ENCODE measurements at regions not wholly inside any gene's neighbourhood (a gene's known extent, or its start where the extent isn't known, plus 50 kb on each side); places are given as distances from the start of the nearest gene placed in this dataset.
"Not testable (repeated sequence)": the region's sequence is repeated elsewhere in the genome, so short reads cannot be mapped to it uniquely, and the experiment has no call there.

DNA sequence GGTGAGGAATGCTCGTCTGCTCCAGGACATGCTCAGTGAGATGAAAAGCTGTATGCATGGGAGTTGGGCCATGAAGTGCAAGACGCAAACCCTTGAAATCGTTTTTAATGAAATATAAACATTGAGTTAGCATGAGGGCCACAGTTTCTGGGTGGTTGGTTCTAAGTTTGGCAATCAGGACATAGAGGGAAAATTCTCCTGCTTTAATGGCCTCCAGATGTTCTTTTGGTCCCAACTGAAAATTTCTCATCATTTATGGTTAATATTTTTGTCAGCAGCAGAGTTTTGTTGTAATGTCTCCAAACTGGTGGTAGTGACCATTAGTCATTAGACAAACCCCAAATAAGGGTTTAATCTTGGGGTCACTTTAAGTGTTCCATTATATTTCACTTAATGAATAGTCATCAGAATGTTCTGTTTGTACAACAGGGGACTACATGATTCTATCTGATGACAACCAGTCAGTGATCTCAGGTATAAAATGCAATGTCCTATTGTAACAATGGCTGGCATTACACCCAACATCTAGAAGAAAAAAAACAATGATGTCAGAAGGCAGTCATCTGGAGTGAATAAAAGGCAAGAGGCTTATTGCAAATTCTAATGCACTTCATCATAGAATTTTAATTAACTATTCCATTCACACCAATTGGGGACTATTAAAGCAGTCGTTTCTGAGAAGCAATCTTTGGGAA is 197.4 kb downstream of the JCAD start:
- H3K9ac ChIP-seq (ENCODE audit: insufficient read length): no peak overlapping the region
- no peak for DNase-seq (ENCODE audit: low read depth, low spot score)
- TF ChIP-seq FOXP2 (optimal IDR thresholded peaks at IDR 0.05; ENCODE audit: control extremely low read depth, extremely low read length, insufficient read depth): no peak
- H3K36me3 ChIP-seq (ENCODE audit: insufficient read depth, low read length): no peaks in the 10 kb centered on the region
- no peak overlapping the region for H3K27ac ChIP-seq
- no peaks in the 10 kb centered on the region for H3K9me3 ChIP-seq (ENCODE audit: low read depth, low read length)
- no peak overlapping the region for H3K4me3 ChIP-seq

DNA sequence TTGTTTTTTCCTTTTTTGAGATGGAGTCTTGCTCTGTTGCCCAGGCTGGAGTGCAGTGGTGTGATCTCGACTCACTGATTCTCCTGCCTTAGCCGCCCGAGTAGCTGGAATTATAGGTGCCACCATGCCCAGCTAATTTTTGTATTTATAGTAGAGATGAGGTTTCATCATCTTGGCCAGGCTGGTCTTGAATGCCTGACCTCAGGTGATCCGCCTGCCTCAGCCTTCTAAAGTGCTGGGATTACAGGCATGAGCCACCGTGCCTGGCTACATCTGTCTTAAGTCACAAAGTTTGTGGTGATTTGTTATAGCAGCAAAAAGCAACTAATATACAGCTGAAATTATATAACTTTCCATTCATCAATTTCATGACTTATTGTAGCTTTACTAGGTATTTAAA is 198.2 kb downstream of the JCAD start:
- not testable (repeated sequence) for H3K9me3 ChIP-seq (ENCODE audit: low read depth, low read length); DNase-seq (ENCODE audit: low read depth, low spot score); H3K27ac ChIP-seq

DNA sequence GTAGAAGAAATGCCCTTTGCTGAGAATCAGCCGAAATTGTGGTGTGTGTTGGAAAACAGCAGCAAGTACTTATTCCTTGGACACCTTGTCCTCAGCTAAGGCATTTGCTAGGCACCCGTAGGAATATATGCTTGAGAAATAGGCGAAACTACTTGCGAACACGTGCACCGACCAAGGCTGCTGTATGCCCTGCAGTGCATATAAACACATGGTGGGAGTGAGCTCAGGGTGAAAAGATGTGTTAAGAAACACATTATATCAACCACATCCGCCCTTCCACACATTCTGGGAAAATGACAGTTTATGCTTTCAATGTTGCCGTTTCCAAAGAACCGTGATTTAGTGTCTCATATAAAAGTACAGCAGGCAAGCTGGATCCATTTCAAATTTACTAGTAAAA is 199.2 kb downstream of the JCAD start:
- Histone ChIP-seq H3K4me3 (no peak overlapping the region), H3K27ac (peak overlapping the region; percentile 13; the same call in 1 of the 2 replicates), H3K36me3 (ENCODE audit: insufficient read depth, low read length) (no peaks in the 10 kb centered on the region), H3K9ac (ENCODE audit: insufficient read length) (no peak overlapping the region), H3K9me3 (ENCODE audit: low read depth, low read length) (no peaks in the 10 kb centered on the region)
- TF ChIP-seq FOXP2 (optimal IDR thresholded peaks at IDR 0.05; ENCODE audit: control extremely low read depth, extremely low read length, insufficient read depth): no peak
- no peak for TF ChIP-seq POLR2AphosphoS5 (IDR thresholded peaks at IDR 0.05; ENCODE audit: borderline replicate concordance, low read depth, low read length)
- no peak for TF ChIP-seq EZH2 (IDR thresholded peaks at IDR 0.05)
- no peak for DNase-seq (ENCODE audit: low read depth, low spot score)

More for the DNA sequence above, 198.2 kb downstream of the JCAD start:
- not testable (repeated sequence) for H3K4me3 ChIP-seq; H3K36me3 ChIP-seq (ENCODE audit: insufficient read depth, low read length); H3K9ac ChIP-seq (ENCODE audit: insufficient read length)

DNA sequence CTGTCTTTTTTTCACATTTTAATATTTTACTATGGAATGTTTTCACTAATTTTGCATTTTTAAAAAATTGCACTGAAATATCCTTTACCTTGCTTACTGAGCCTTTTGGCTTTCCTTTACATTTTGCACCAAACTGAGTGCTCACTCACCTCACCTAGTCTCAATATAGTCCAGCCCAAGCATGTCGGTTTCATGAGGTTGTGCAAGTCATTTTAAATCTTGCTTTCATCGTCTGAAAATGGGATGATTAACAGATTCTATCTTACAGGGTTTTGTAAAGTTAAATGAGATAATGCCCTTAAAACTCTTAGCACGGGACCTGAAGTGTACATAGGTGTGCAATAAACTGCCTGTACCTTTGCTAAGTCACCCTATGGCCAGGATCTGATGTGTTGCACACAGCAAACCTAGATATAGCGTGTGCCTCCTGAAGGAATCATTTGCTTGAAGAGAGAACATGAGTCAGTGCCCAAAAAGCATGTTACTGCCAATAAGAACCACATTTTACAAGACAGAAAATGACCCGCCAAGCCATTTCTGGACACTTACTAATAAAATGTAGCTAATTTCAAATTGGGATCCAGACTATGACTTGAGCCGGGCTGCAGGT is 199.8 kb downstream of the JCAD start:
- no peak for DNase-seq (ENCODE audit: low read depth, low spot score)

DNA sequence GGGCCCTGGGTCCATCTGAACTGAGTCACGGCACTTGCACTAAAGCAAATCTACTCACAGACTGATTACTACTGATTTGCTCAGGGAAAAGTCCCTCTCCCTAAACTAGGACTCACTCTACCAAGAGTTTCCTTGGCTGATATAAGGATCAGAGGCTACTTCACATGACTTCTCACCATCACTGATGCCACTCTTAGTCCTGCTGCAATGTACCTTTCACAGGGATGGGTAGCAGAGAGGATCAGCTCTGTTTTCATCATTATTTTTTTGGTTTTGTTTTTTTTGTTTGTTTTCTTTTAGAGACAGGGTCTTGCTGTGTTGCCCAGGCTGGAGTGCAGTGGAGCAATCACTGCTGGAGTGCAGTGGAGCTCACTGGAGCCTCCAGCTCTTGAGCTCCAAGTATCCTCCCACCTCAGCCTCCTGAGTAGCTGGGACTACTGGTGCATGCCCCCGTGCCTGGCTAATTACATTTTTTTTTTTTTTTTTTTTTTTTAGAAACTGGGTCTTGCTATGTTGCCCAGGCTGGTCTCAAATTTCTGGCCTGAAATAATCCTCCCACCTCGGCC is 200.6 kb downstream of the JCAD start:
- H3K9me3 ChIP-seq (ENCODE audit: low read depth, low read length): no peaks in the 10 kb centered on the region
- H3K36me3 ChIP-seq (ENCODE audit: insufficient read depth, low read length): no peaks in the 10 kb centered on the region
- no peak overlapping the region for H3K4me3 ChIP-seq
- H3K27ac ChIP-seq: no peak overlapping the region
- no peak for TF ChIP-seq POLR2AphosphoS5 (IDR thresholded peaks at IDR 0.05; ENCODE audit: borderline replicate concordance, low read depth, low read length)
- no peak for TF ChIP-seq FOXP2 (optimal IDR thresholded peaks at IDR 0.05; ENCODE audit: control extremely low read depth, extremely low read length, insufficient read depth)
- no peak for DNase-seq (ENCODE audit: low read depth, low spot score)
- H3K9ac ChIP-seq (ENCODE audit: insufficient read length): no peak overlapping the region

More for the DNA sequence above, 199.8 kb downstream of the JCAD start:
- no peak overlapping the region for H3K9ac ChIP-seq (ENCODE audit: insufficient read length)
- no peaks in the 10 kb centered on the region for H3K9me3 ChIP-seq (ENCODE audit: low read depth, low read length)
- H3K4me3 ChIP-seq: no peak overlapping the region
- H3K36me3 ChIP-seq (ENCODE audit: insufficient read depth, low read length): no peaks in the 10 kb centered on the region
- TF ChIP-seq POLR2AphosphoS5 (IDR thresholded peaks at IDR 0.05; ENCODE audit: borderline replicate concordance, low read depth, low read length) (no peak), FOXP2 (optimal IDR thresholded peaks at IDR 0.05; ENCODE audit: control extremely low read depth, extremely low read length, insufficient read depth) (no peak), EZH2 (IDR thresholded peaks at IDR 0.05) (no peak)
- H3K27ac ChIP-seq: peak overlapping the region; percentile 13; the same call in 1 of the 2 replicates

DNA sequence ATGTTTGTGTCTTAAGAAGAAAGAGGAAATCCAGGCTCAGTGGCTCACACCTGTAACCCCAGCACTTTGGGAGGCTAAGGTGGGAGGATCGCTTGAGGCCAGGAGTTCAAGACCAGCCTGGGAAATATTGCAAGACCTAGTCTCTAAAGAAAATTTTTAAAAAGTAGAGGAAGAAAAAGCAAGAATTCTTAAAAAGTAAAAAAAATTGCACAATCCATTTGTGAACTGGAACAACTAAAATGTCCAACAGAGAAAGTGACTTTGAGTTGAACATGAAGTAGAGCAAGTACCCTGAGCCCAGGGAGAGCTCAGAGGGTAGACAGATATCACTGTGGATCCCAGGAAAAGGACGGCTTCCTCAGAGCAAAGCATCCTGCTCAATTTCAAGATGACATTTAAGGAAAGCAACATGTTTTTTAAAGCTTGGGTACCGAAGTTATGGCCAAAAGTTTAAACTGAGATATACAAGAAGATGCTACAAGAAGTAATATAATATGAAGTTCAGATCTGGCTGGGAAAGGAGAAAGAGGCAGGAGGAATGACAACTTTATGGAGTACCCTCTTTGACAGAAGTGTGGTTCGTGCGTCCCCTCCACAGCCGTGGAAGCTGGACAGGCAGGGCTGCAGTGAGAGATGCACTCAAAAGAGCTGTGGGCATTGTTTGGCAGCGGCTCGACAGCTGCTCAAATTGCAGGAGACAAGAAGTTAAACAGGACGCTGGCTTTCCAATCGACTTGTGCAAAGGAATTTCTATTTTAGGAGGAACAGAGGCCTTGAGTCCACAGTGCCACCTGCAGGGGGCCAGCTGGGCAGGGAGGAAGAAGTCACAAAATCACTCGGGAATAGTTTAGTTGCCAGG is 201.3 kb downstream of the JCAD start:
- Histone ChIP-seq H3K9ac (ENCODE audit: insufficient read length) (no peak overlapping the region), H3K36me3 (ENCODE audit: insufficient read depth, low read length) (no peaks in the 10 kb centered on the region), H3K27ac (no peak overlapping the region), H3K4me3 (no peak overlapping the region), H3K9me3 (ENCODE audit: low read depth, low read length) (no peaks in the 10 kb centered on the region)
- DNase-seq (ENCODE audit: low read depth, low spot score): no peak
- TF ChIP-seq EZH2 (IDR thresholded peaks at IDR 0.05) (no peak), FOXP2 (optimal IDR thresholded peaks at IDR 0.05; ENCODE audit: control extremely low read depth, extremely low read length, insufficient read depth) (no peak), POLR2AphosphoS5 (IDR thresholded peaks at IDR 0.05; ENCODE audit: borderline replicate concordance, low read depth, low read length) (no peak)

DNA sequence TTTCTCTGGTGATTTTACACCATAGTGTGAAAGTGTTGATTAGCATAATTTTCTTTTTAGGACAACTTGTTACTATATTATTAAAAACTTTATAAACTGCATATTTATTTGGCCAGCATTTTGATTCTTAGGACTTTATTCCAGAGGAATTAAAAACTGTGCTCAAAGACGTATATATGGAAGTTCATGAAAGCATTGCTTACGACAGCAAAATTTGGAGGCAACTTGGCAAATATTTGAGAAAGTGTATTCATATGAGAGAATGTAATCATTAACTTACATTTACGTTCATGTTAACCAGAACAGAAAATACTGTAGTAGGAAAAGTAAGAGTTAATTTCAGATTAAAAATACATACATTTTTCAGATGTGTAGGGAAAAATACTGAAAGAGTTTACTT is 203.1 kb downstream of the JCAD start:
- Histone ChIP-seq H3K27ac (no peak overlapping the region), H3K9ac (ENCODE audit: insufficient read length) (no peak overlapping the region), H3K9me3 (ENCODE audit: low read depth, low read length) (no peaks in the 10 kb centered on the region), H3K4me3 (no peak overlapping the region), H3K36me3 (ENCODE audit: insufficient read depth, low read length) (no peaks in the 10 kb centered on the region)
- no peak for TF ChIP-seq FOXP2 (optimal IDR thresholded peaks at IDR 0.05; ENCODE audit: control extremely low read depth, extremely low read length, insufficient read depth)
- TF ChIP-seq EZH2 (IDR thresholded peaks at IDR 0.05): no peak
- no peak for TF ChIP-seq POLR2AphosphoS5 (IDR thresholded peaks at IDR 0.05; ENCODE audit: borderline replicate concordance, low read depth, low read length)
- DNase-seq (ENCODE audit: low read depth, low spot score): no peak

DNA sequence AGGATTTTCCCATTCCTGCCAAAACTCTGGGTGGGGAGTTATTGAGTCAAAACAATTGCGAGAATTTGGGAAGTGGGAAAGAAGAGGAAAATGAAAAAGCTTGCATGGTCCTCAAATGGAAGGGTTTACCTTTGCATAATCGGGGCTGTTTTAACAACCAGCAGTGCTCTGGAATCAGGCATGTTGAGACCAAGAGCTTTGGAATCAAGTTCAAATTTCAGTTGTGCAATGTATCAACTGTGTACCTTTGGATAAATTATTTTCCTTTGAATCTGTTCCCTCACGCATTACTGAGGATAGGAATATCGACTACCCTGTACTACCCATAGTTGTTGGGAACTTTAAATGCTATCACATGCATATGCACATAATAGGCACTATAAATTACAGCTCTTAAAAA is 205.5 kb downstream of the JCAD start:
- Histone ChIP-seq H3K27ac (no peak overlapping the region), H3K36me3 (ENCODE audit: insufficient read depth, low read length) (no peaks in the 10 kb centered on the region), H3K9ac (ENCODE audit: insufficient read length) (no peak overlapping the region), H3K9me3 (ENCODE audit: low read depth, low read length) (no peaks in the 10 kb centered on the region), H3K4me3 (no peak overlapping the region)
- DNase-seq (ENCODE audit: low read depth, low spot score): no peak
- TF ChIP-seq EZH2 (IDR thresholded peaks at IDR 0.05) (no peak), POLR2AphosphoS5 (IDR thresholded peaks at IDR 0.05; ENCODE audit: borderline replicate concordance, low read depth, low read length) (no peak), FOXP2 (optimal IDR thresholded peaks at IDR 0.05; ENCODE audit: control extremely low read depth, extremely low read length, insufficient read depth) (no peak)

All from SK-N-MC (cell line).